Caco-2 (cell line): ENCODE measurements at regions not wholly inside any gene's neighbourhood (a gene's known extent, or its start where the extent isn't known, plus 50 kb on each side); places are given as distances from the start of the nearest gene placed in this dataset.

Source experiments
- BruUV-seq: library from RNA; stranded (reverse); fragments of 400-500 nt; replicated peaks from 2 replicates; lab custom pipeline; 2021; lab: Mats Ljungman, UMichigan
- CTCF ChIA-PET: fragments of 300-600 bp; sonication (Branson Sonifier 250); formaldehyde crosslinking; loops from one replicate; lab custom pipeline; 2022; ENCODE audit warnings: antibody characterized with exemption; lab: Charles Lee
- POLR2A ChIA-PET: fragments of 300-600 bp; sonication (Branson Sonifier 250); formaldehyde crosslinking; loops from one replicate; lab custom pipeline; 2022; ENCODE audit warnings: antibody characterized with exemption; lab: Charles Lee
- DNase-seq, 2 experiments: peaks; one replicate each; pipeline versions ENCODE4 v3.0.0 to v3.0.0-alpha.2; 2020 to 2022
- H3K27me3 ChIP-seq: replicated peaks from 2 replicates; pipeline ENCODE4 v1.6.0; 2011; ENCODE audit warnings: low read length; ENCODE audit not compliant: control insufficient read depth, insufficient read depth
- H3K36me3 ChIP-seq: 2 replicates; pipeline ENCODE4 v1.5.1; 2011; ENCODE audit warnings: low read length; ENCODE audit not compliant: control insufficient read depth, insufficient read depth
- H3K4me1 ChIP-seq: fragments of 250-450 bp; sonication (Bioruptor Pico); 2 replicates; pipeline ENCODE4 v1.5.1; 2020; ENCODE audit warnings: mild to moderate bottlenecking
- H3K4me3 ChIP-seq: 2 replicates; pipeline ENCODE4 v1.5.1; 2011; ENCODE audit warnings: low read depth, mild to moderate bottlenecking, control low read depth, low read length
- H3K9me3 ChIP-seq: fragments of 250-450 bp; sonication (Bioruptor Pico); 2 replicates; pipeline ENCODE4 v1.5.1; 2020; ENCODE audit warnings: mild to moderate bottlenecking, moderate library complexity
- H3K27ac Mint-ChIP-seq: one replicate; pipeline ENCODE4 v1.8.0; 2022; ENCODE audit warnings: mixed read lengths; ENCODE audit not compliant: unreplicated experiment
- H3K27me3 Mint-ChIP-seq: one replicate; pipeline ENCODE4 v1.8.0; 2022; ENCODE audit warnings: mixed read lengths; ENCODE audit not compliant: insufficient read depth, unreplicated experiment
- H3K36me3 Mint-ChIP-seq: one replicate; pipeline ENCODE4 v1.8.0; 2022; ENCODE audit warnings: mild to moderate bottlenecking, mixed read lengths; ENCODE audit not compliant: insufficient read depth, unreplicated experiment
- H3K4me1 Mint-ChIP-seq: one replicate; pipeline ENCODE4 v1.8.0; 2022; ENCODE audit warnings: low read depth, mixed read lengths; ENCODE audit not compliant: unreplicated experiment
- H3K4me3 Mint-ChIP-seq: one replicate; pipeline ENCODE4 v1.8.0; 2022; ENCODE audit warnings: mild to moderate bottlenecking, moderate library complexity, mixed read lengths; ENCODE audit not compliant: unreplicated experiment
- H3K9me3 Mint-ChIP-seq: one replicate; pipeline ENCODE4 v1.8.0; 2022; ENCODE audit warnings: mixed read lengths; ENCODE audit not compliant: unreplicated experiment
- CTCF ChIP-seq, 2 experiments: fragments of 200-600 bp in 1 of 2; IDR thresholded peaks; 1 replicate in 1 of 2; 2 replicates in 1 of 2; pipeline versions ENCODE4 v1.5.1 to v1.8.0; 2011 to 2022; ENCODE audit warnings: antibody characterized with exemption in 1 of 2, control low read depth in 1 of 2, inconsistent platforms in 1 of 2, low read depth in 1 of 2, low read length in 1 of 2, mild to moderate bottlenecking in 1 of 2, moderate library complexity in 1 of 2; ENCODE audit not compliant: insufficient read depth in 1 of 2, severe bottlenecking in 1 of 2, unreplicated experiment in 1 of 2
- intact Hi-C: fragments of 100-400 bp; cut with micrococcal nuclease; formaldehyde crosslinking; loops from one replicate; pipeline ENCODE4 v1.10.0; 2022; ENCODE audit not compliant: unreplicated experiment

GRCh38 chr5:67377631-67378030, 181.0 kb upstream of the CD180 start:
- Histone ChIP-seq H3K27me3 (no peaks in the 10 kb centered on the region; the same call in 1 of the 2 replicates), H3K4me3 (no peak overlapping the region), H3K9me3 (no peaks in the 10 kb centered on the region), H3K36me3 (no peaks in the 10 kb centered on the region), H3K4me1 (no peaks in the 10 kb centered on the region)
- Mint-ChIP-seq H3K36me3 (no peaks in the 10 kb centered on the region), H3K4me3 (no peak overlapping the region), H3K9me3 (no peaks in the 10 kb centered on the region), H3K27ac (no peak overlapping the region), H3K27me3 (peaks cover 3% of the 10 kb centered on the region), H3K4me1 (no peaks in the 10 kb centered on the region)
- ChIA-PET POLR2A (no interaction called here), CTCF (no interaction called here)
- DNase-seq, result no peak
- no TSS peak for BruUV-seq
- intact Hi-C loops, result loop anchor here (10.0 kb wide), 1 partner anchor 133 kb away; no protein-coding TSS in a partner anchor
- no peak for TF ChIP-seq CTCF (IDR thresholded peaks at IDR 0.05; ENCODE audit: insufficient read depth in 1 of 2, low read depth in 1 of 2, low read length in 1 of 2, severe bottlenecking in 1 of 2, unreplicated experiment in 1 of 2)

GRCh38 chr5:67375606-67376005, 179.0 kb upstream of the CD180 start:
- ChIA-PET POLR2A (no interaction called here), CTCF (no interaction called here)

GRCh38 chr5:67374378-67374777, 177.8 kb upstream of the CD180 start:
- POLR2A ChIA-PET, result no interaction called here
- intact Hi-C loops, result loop anchor here (10.0 kb wide), 1 partner anchor 130 kb away; no protein-coding TSS in a partner anchor

More at GRCh38 chr5:67375606-67376005, 179.0 kb upstream of the CD180 start:
- no peaks in the 10 kb centered on the region; the same call in 1 of the 2 replicates for H3K27me3 ChIP-seq
- H3K4me3 Mint-ChIP-seq, result no peak overlapping the region
- no TSS peak for BruUV-seq
- no peak overlapping the region for H3K27ac Mint-ChIP-seq
- H3K27me3 Mint-ChIP-seq, result no peaks in the 10 kb centered on the region
- H3K4me1 ChIP-seq, result no peaks in the 10 kb centered on the region
- no peaks in the 10 kb centered on the region for H3K36me3 ChIP-seq
- no peaks in the 10 kb centered on the region for H3K9me3 ChIP-seq
- peak in 1 of 2 experiments; percentile 5 for DNase-seq
- no peak overlapping the region for H3K4me3 ChIP-seq
- H3K9me3 Mint-ChIP-seq, result no peaks in the 10 kb centered on the region
- no peaks in the 10 kb centered on the region for H3K4me1 Mint-ChIP-seq
- TF ChIP-seq CTCF (IDR thresholded peaks at IDR 0.05; ENCODE audit: insufficient read depth in 1 of 2, low read depth in 1 of 2, low read length in 1 of 2, severe bottlenecking in 1 of 2, unreplicated experiment in 1 of 2), result peak in 1 of 2 experiments; percentile 16
- H3K36me3 Mint-ChIP-seq, result no peaks in the 10 kb centered on the region
- intact Hi-C loops, result loop anchor here (10.0 kb wide), 1 partner anchor 131 kb away; no protein-coding TSS in a partner anchor

More at GRCh38 chr5:67374378-67374777, 177.8 kb upstream of the CD180 start:
- no peaks in the 10 kb centered on the region for H3K4me1 Mint-ChIP-seq
- Histone ChIP-seq H3K4me1 (no peaks in the 10 kb centered on the region), H3K36me3 (no peaks in the 10 kb centered on the region), H3K9me3 (no peaks in the 10 kb centered on the region), H3K27me3 (no peaks in the 10 kb centered on the region; the same call in 1 of the 2 replicates), H3K4me3 (no peak overlapping the region)
- CTCF ChIA-PET, result no interaction called here
- TF ChIP-seq CTCF (IDR thresholded peaks at IDR 0.05; ENCODE audit: insufficient read depth in 1 of 2, low read depth in 1 of 2, low read length in 1 of 2, severe bottlenecking in 1 of 2, unreplicated experiment in 1 of 2), result no peak
- no peak overlapping the region for H3K4me3 Mint-ChIP-seq
- no peak overlapping the region for H3K27ac Mint-ChIP-seq
- no peaks in the 10 kb centered on the region for H3K36me3 Mint-ChIP-seq
- no TSS peak for BruUV-seq
- no peaks in the 10 kb centered on the region for H3K27me3 Mint-ChIP-seq
- no peaks in the 10 kb centered on the region for H3K9me3 Mint-ChIP-seq
- DNase-seq, result no peak
